SK-N-SH (cell line): ENCODE measurements at regions not wholly inside any gene's neighbourhood (a gene's known extent, or its start where the extent isn't known, plus 50 kb on each side); places are given as distances from the start of the nearest gene placed in this dataset.

Experiments used
- CTCF ChIA-PET: fragments of 300-600, 350-600 bp; formaldehyde crosslinking; extraction: SDS; loops from one replicate; lab custom pipeline; 2021; lab: Yijun Ruan, JAX
- POLR2A ChIA-PET: fragments of 350-600 bp; sonication (Branson Sonifier 250); formaldehyde crosslinking; extraction: SDS; loops from one replicate; lab custom pipeline; 2020; ENCODE audit warnings: antibody characterized with exemption, inconsistent platforms; lab: Yijun Ruan, JAX
- DNase-seq: peaks from one replicate; pipeline ENCODE4 v3.0.0; 2012
- H2AFZ ChIP-seq: fragments of 200-600 bp; sonication (generic); 2 replicates; pipeline ENCODE4 v1.8.1; 2016; ENCODE audit warnings: antibody characterized with exemption, mild to moderate bottlenecking, low read depth
- H3F3A ChIP-seq: fragments of 200-600 bp; sonication (generic); replicated peaks from 2 replicates; pipeline ENCODE3; 2016; ENCODE audit warnings: antibody characterized with exemption, mild to moderate bottlenecking; ENCODE audit not compliant: insufficient read depth
- H3K27ac ChIP-seq, 2 experiments: fragments of 200-500 bp in 1 of 2; fragments of 200-600 bp in 1 of 2; sonication (Bioruptor generic) in 1 of 2; sonication (generic), shearing (Covaris generic) in 1 of 2; 2 replicates each; pipeline versions ENCODE4 v1.5.1 to v1.6.1; 2014 to 2016; ENCODE audit warnings: low read depth in 2 of 2, inconsistent platforms in 1 of 2, low read length in 1 of 2, mild to moderate bottlenecking in 1 of 2, mixed read lengths in 1 of 2
- H3K27me3 ChIP-seq: fragments of 200-600 bp; sonication (generic), shearing (Covaris generic); 2 replicates; pipeline ENCODE4 v1.6.1; 2016; ENCODE audit warnings: mixed run types; ENCODE audit not compliant: insufficient read depth
- H3K36me3 ChIP-seq, 2 experiments: fragments of 200-500 bp in 1 of 2; fragments of 200-600 bp in 1 of 2; sonication (Bioruptor generic) in 1 of 2; sonication (generic) in 1 of 2; replicated peaks in 1 of 2; 2 replicates each; pipeline versions ENCODE3 to v1.5.1; 2014 to 2016; ENCODE audit warnings: low read length in 1 of 2, mild to moderate bottlenecking in 1 of 2; ENCODE audit not compliant: insufficient read depth in 2 of 2, control insufficient read depth in 1 of 2
- H3K4me1 ChIP-seq, 2 experiments: fragments of 200-500 bp in 1 of 2; fragments of 200-600 bp in 1 of 2; sonication (Bioruptor generic) in 1 of 2; sonication (generic), shearing (Covaris generic) in 1 of 2; 2 replicates each; pipeline versions ENCODE4 v1.5.1 to v1.6.1; 2014 to 2016; ENCODE audit warnings: low read depth in 1 of 2, low read length in 1 of 2, mixed run types in 1 of 2; ENCODE audit not compliant: insufficient read depth in 2 of 2, control insufficient read depth in 1 of 2
- H3K4me2 ChIP-seq: fragments of 200-600 bp; sonication (generic), shearing (Covaris generic); 2 replicates; pipeline ENCODE4 v1.6.1; 2017; ENCODE audit warnings: mixed run types
- H3K4me3 ChIP-seq, 2 experiments: fragments of 200-500 bp in 1 of 2; fragments of 200-600 bp in 1 of 2; sonication (Bioruptor generic) in 1 of 2; sonication (generic), shearing (Covaris generic) in 1 of 2; 2 replicates each; pipeline versions ENCODE4 v1.5.1 to v1.8.1; 2014 to 2016; ENCODE audit warnings: low read depth in 2 of 2, inconsistent platforms in 1 of 2, low read length in 1 of 2, mild to moderate bottlenecking in 1 of 2, mixed read lengths in 1 of 2, moderate library complexity in 1 of 2
- H3K79me2 ChIP-seq: fragments of 200-600 bp; sonication (generic); 2 replicates; pipeline ENCODE4 v1.8.1; 2017; ENCODE audit warnings: mild to moderate bottlenecking; ENCODE audit not compliant: insufficient read depth
- H3K9ac ChIP-seq: fragments of 200-600 bp; sonication (generic); 2 replicates; pipeline ENCODE4 v1.6.1; 2017; ENCODE audit warnings: mixed run types
- H3K9me2 ChIP-seq: fragments of 200-600 bp; sonication (generic); 2 replicates; pipeline ENCODE4 v1.6.1; 2017; ENCODE audit warnings: mixed run types
- H3K9me3 ChIP-seq: fragments of 200-600 bp; sonication (generic); 2 replicates; pipeline ENCODE4 v1.6.1; 2017; ENCODE audit warnings: mixed run types, mild to moderate bottlenecking, moderate library complexity
- H4K20me1 ChIP-seq: fragments of 200-600 bp; sonication (generic); 2 replicates; pipeline ENCODE4 v1.6.1; 2017; ENCODE audit warnings: mild to moderate bottlenecking, mixed run types; ENCODE audit not compliant: insufficient read depth
- CHD2 ChIP-seq: fragments of 150-350 bp; IDR thresholded peaks from 2 replicates; pipeline ENCODE4 v1.6.1; 2018; ENCODE audit warnings: low read length; ENCODE audit not compliant: partially characterized antibody
- CTCF ChIP-seq: fragments of 200-600 bp; sonication (generic); IDR thresholded peaks from 2 replicates; pipeline ENCODE4 v1.6.1; 2017; ENCODE audit warnings: antibody characterized with exemption, mild to moderate bottlenecking, moderate library complexity
- EZH2phosphoT487 ChIP-seq: fragments of 200-600 bp; sonication (generic); IDR thresholded peaks from 2 replicates; pipeline ENCODE4 v1.6.1; 2017; ENCODE audit warnings: low read depth, mixed run types, mild to moderate bottlenecking, antibody characterized with exemption, moderate library complexity, borderline replicate concordance
- FOSL2 ChIP-seq: IDR thresholded peaks from 2 replicates; pipeline ENCODE4 v1.4.0; 2012; ENCODE audit warnings: low read depth, mild to moderate bottlenecking, moderate library complexity, borderline replicate concordance
- GABPA ChIP-seq: IDR thresholded peaks from 2 replicates; pipeline ENCODE4 v1.4.0; 2012; ENCODE audit warnings: low read depth, mild to moderate bottlenecking
- GATA2 ChIP-seq: sonication (generic); formaldehyde crosslinking; IDR thresholded peaks from 2 replicates; pipeline ENCODE4 v1.5.0; 2020; ENCODE audit warnings: mild to moderate bottlenecking, missing genetic modification reagents
- IRF3 ChIP-seq: fragments of 150-350 bp; IDR thresholded peaks from 2 replicates; pipeline ENCODE4 v1.6.1; 2016; ENCODE audit warnings: mild to moderate bottlenecking, low read depth, low read length
- NRF1 ChIP-seq: IDR thresholded peaks from 2 replicates; pipeline ENCODE4 v1.6.1; 2012; ENCODE audit warnings: low read depth, mild to moderate bottlenecking, low read length
- POLR2AphosphoS5 ChIP-seq: IDR thresholded peaks from 2 replicates; pipeline ENCODE4 v1.6.1; 2012; ENCODE audit warnings: low read depth, low read length
- SIN3A ChIP-seq: IDR thresholded peaks from 2 replicates; pipeline ENCODE4 v1.6.1; 2012; ENCODE audit warnings: low read depth, mild to moderate bottlenecking, low read length, moderate library complexity, borderline replicate concordance
- USF1 ChIP-seq: IDR thresholded peaks from 2 replicates; pipeline ENCODE4 v1.4.0; 2012; ENCODE audit warnings: low read depth, borderline replicate concordance
- USF2 ChIP-seq: fragments of 150-350 bp; IDR thresholded peaks from 2 replicates; pipeline ENCODE4 v1.6.1; 2017; ENCODE audit warnings: antibody characterized with exemption, low read length, low read depth, borderline replicate concordance
- YY1 ChIP-seq: IDR thresholded peaks from 2 replicates; pipeline ENCODE4 v1.4.0; 2012; ENCODE audit warnings: low read depth, mild to moderate bottlenecking
- ZBTB33 ChIP-seq: IDR thresholded peaks from 2 replicates; pipeline ENCODE4 v1.4.0; 2012; ENCODE audit warnings: low read depth, borderline replicate concordance
- WGBS: methylation state at CpG from one replicate; pipeline ENCODE4 v1.1.6; 2017; ENCODE audit warnings: low lambda C conversion rate; 5-methylcytosine and 5-hydroxymethylcytosine counted together

GRCh38 chr5:6918255-6918654 is 205.0 kb downstream of the TENT4A start:
- no peaks in the 10 kb centered on the region for H3K36me3 ChIP-seq
- H3K9ac ChIP-seq = no peak overlapping the region
- no peak overlapping the region for H3K4me2 ChIP-seq
- H2AFZ ChIP-seq = no peak overlapping the region
- H4K20me1 ChIP-seq = no peaks in the 10 kb centered on the region
- H3K9me2 ChIP-seq = no peaks in the 10 kb centered on the region
- no peak overlapping the region for H3K27ac ChIP-seq
- no peaks in the 10 kb centered on the region for H3F3A ChIP-seq
- 37% methylated on average over 5 of the region's 5 CpGs for WGBS
- no peaks in the 10 kb centered on the region for H3K4me1 ChIP-seq
- no peak for DNase-seq
- H3K4me3 ChIP-seq = no peak overlapping the region
- H3K27me3 ChIP-seq = no peaks in the 10 kb centered on the region
- no peaks in the 10 kb centered on the region for H3K9me3 ChIP-seq
- CTCF ChIA-PET = no interaction called here
- POLR2A ChIA-PET = no interaction called here
- no peak for TF ChIP-seq NRF1
- no peak for TF ChIP-seq USF1
- TF ChIP-seq YY1 = no peak
- no peak for TF ChIP-seq ZBTB33
- no peak for TF ChIP-seq USF2
- no peak for TF ChIP-seq GABPA
- TF ChIP-seq POLR2AphosphoS5 = no peak
- no peak for TF ChIP-seq FOSL2
- no peak for TF ChIP-seq IRF3
- TF ChIP-seq SIN3A = no peak
- no peak for TF ChIP-seq CHD2
- no peak for TF ChIP-seq CTCF
- TF ChIP-seq EZH2phosphoT487 = no peak
- TF ChIP-seq GATA2 (CRISPR knock-in tag) = no peak
- TF ChIP-seq, all 33 proteins: peak for 0
- no peaks in the 10 kb centered on the region for H3K79me2 ChIP-seq
